ENCODE measurements at regions not wholly inside any gene's neighbourhood (a gene's known extent, or its start where the extent isn't known, plus 50 kb on each side); places are given as distances from the start of the nearest gene placed in this dataset.

- TF ChIP-seq CTCF (IDR thresholded peaks at IDR 0.05; ENCODE audit: low read depth, low read length, poor library complexity, severe bottlenecking) (no peak), EZH2phosphoT487 (IDR thresholded peaks at IDR 0.05; ENCODE audit: borderline replicate concordance, low read length) (no peak)
These were observed 219.1 kb upstream of the KLF6 start for GRCh38 chr10:4004144-4004543.
